ENCODE measurements at regions not wholly inside any gene's neighbourhood (a gene's known extent, or its start where the extent isn't known, plus 50 kb on each side); places are given as distances from the start of the nearest gene placed in this dataset.

GRCh38 chrX:3435057-3435456, 88.6 kb upstream of the MXRA5 start:
- no peak for TF ChIP-seq EZH2 (IDR thresholded peaks at IDR 0.05)
- TF ChIP-seq CTCF (IDR thresholded peaks at IDR 0.05) = no peak
- TF ChIP-seq EZH2phosphoT487 (IDR thresholded peaks at IDR 0.05) = no peak
